GM12872 (cell line): ENCODE measurements at regions not wholly inside any gene's neighbourhood (a gene's known extent, or its start where the extent isn't known, plus 50 kb on each side); places are given as distances from the start of the nearest gene placed in this dataset.
A peak's percentile ranks its signal among the peaks of the same experiment; 100 is the strongest.

ENCODE experiments used
- CTCF ChIP-seq: IDR thresholded peaks from 3 replicates; pipeline ENCODE4 v1.5.1; 2011; ENCODE audit warnings: low read depth, mild to moderate bottlenecking, low read length, moderate library complexity; ENCODE audit not compliant: insufficient read depth

DNA sequence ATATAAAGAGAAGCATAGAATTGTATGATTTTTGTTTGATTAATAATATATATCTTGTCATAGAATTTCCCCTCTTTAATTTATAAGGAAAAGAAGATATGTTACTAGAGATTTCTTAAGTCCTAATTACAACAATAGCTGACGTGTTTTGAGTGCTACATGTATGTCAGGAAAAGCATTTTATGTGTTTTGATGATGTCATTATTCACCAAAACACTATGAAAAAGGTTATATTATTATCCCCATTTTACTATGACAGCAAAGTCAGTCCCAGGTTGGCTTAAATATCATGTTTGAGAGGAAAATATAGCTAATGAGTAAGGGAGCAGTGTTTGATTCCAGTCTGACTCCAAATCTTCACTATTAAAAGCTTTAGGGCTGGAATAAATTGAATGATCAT lies 428.4 kb upstream of the GOLIM4 start:
- no peak for TF ChIP-seq CTCF

GRCh38 chr3:168517249-168518071 lies 421.7 kb upstream of the GOLIM4 start:
- TF ChIP-seq CTCF: no peak

DNA sequence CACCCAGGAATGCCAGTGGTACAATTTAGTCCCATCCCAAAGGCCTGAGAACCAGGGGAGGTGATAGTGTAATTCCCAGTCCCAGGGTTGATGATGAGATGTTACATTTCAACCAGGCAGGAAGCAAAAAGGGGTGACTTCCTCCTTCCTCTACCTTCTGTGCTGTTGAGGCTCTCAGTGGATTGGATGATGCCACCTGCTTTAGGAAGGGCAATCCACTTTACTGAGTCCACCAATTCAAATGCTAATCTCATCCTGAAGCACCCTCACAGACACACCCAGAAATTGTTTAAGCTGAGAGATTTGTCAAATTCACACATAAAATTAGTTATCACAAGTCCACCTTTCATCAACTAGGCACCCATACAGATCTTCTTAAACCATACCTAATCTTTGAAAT lies 418.5 kb upstream of the GOLIM4 start:
- no peak for TF ChIP-seq CTCF

DNA sequence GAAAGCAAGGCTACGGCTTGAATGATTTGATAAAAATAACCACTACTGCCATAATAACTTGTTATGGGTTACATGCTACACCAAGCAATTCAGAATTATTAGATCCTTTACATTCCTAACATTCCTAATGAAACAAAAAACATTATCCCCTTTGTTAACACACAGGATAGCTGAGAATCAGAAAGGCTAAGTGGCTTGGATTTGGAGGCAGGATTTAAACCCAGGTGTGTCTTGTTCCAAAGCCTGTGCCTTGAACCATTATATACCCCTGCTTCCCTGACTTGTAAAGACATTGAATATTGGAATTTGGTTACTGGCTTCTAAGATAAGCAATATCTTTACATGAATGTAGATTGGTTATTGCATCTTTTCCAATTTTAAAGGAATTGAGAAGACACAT lies 417.1 kb upstream of the GOLIM4 start:
- no peak for TF ChIP-seq CTCF

- TF ChIP-seq CTCF: peak; percentile 67
Observed at GRCh38 chr3:168511428-168512014, 415.8 kb upstream of the GOLIM4 start.

DNA sequence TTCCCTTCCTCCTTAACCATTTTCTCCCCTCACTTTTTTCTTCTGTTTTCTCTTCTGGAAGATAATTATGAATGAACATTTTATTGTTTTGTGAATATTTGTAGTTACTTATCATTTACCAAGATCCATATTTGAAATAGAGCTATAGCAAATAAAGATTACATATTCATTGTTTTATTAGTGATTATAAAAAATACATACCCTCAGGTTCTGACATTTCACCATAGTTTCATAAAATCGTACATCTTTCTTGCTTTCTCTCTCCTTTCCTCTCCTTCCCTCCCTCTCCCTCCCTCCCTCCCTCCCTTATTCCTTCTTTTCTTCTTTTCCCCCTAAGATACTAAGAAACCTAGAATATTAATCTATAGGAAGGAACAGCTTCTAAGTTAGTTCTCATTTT lies 410.9 kb upstream of the GOLIM4 start:
- TF ChIP-seq CTCF: no peak

DNA sequence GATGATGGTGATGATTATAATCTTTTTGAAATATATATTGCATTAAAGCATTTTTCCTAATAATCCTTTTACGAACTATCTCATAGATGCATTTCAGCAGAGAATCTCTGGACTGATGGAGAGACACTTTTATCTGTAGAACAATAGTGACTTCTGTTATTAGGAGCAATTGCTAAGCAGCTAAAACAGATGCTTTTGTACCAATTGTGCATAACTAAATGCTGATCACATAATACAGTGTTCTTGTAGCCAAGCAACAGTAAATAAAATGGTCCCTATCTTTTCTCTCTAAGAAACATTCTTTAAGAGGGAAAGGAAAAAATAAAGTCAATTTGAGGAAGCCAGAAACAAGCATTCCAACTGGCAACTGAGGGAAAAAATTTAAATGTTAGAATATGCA lies 405.8 kb upstream of the GOLIM4 start:
- no peak for TF ChIP-seq CTCF
